K562 (cell line): ENCODE measurements at regions not wholly inside any gene's neighbourhood (a gene's known extent, or its start where the extent isn't known, plus 50 kb on each side); places are given as distances from the start of the nearest gene placed in this dataset.

Experiments used
- CTCF ChIP-seq, 3 experiments: IDR thresholded peaks in 2 of 3; conservative IDR thresholded peaks in 1 of 3; 2 replicates each; pipeline ENCODE4 v1.5.1; 2011 to 2012; ENCODE audit warnings: low read length in 3 of 3, mild to moderate bottlenecking in 3 of 3, control low read depth in 2 of 3, improper control_type of control experiment in 1 of 3, inconsistent platforms in 1 of 3, low read depth in 1 of 3, mixed read lengths in 1 of 3, moderate library complexity in 1 of 3; ENCODE audit not compliant: insufficient read depth in 2 of 3
- ELF4 ChIP-seq: fragments of 450-650 bp; formaldehyde crosslinking; IDR thresholded peaks from 2 replicates; pipeline ENCODE4 v1.4.0; 2022; ENCODE audit warnings: missing genetic modification characterization
- GTF3C2 ChIP-seq: IDR thresholded peaks from 3 replicates; pipeline ENCODE4 v1.6.1; 2011; ENCODE audit warnings: borderline replicate concordance, mild to moderate bottlenecking, moderate library complexity; ENCODE audit not compliant: insufficient read length; ENCODE audit errors: extremely low read depth
- HSF4 ChIP-seq: fragments of 250-450 bp; sonication (Bioruptor Pico); IDR thresholded peaks from 2 replicates; pipeline ENCODE4 v2.1.2; 2022; ENCODE audit warnings: mild to moderate bottlenecking, moderate library complexity, borderline replicate concordance
- NR3C1 ChIP-seq: sonication (generic); formaldehyde crosslinking; IDR thresholded peaks from 2 replicates; pipeline ENCODE4 v1.8.1; 2022; ENCODE audit warnings: missing genetic modification reagents
- RCOR1 ChIP-seq, 2 experiments: IDR thresholded peaks; 2 replicates each; pipeline ENCODE4 v1.6.1; 2012; ENCODE audit warnings: low read depth in 2 of 2, low read length in 2 of 2, borderline replicate concordance in 1 of 2, improper control_type of control experiment in 1 of 2
- SREBF1 ChIP-seq: fragments of 150-350 bp; IDR thresholded peaks from 2 replicates; pipeline ENCODE4 v1.6.1; 2014; ENCODE audit warnings: antibody characterized with exemption, low read depth, low read length, borderline replicate concordance
- ZNF384 ChIP-seq: IDR thresholded peaks from 2 replicates; pipeline ENCODE4 v1.6.1; 2012; ENCODE audit warnings: low read depth, low read length, improper control_type of control experiment

GRCh38 chr4:54942721-54943120, 182.7 kb downstream of the KDR start:
- TF ChIP-seq HSF4 = no peak
- TF ChIP-seq RCOR1 (IDR thresholded peaks at IDR 0.05; ENCODE audit: borderline replicate concordance in 1 of 2, low read depth in 2 of 2, low read length in 2 of 2) = no peak
- no peak for TF ChIP-seq CTCF (IDR thresholded peaks at IDR 0.05 in 2 of 3, conservative IDR thresholded peaks at IDR 0.05 in 1 of 3; ENCODE audit: insufficient read depth in 2 of 3, low read depth in 1 of 3, low read length in 3 of 3)
- TF ChIP-seq GTF3C2 = no peak
- TF ChIP-seq SREBF1 = no peak
- no peak for TF ChIP-seq NR3C1 (CRISPR knock-in tag)
- TF ChIP-seq ZNF384 = no peak
- TF ChIP-seq ELF4 = no peak
